ENCODE measurements at regions not wholly inside any gene's neighbourhood (a gene's known extent, or its start where the extent isn't known, plus 50 kb on each side); places are given as distances from the start of the nearest gene placed in this dataset.

- TF ChIP-seq CTCF (IDR thresholded peaks at IDR 0.05) (no peak), POLR2A (IDR thresholded peaks at IDR 0.05) (no peak)
Measured at GRCh38 chr20:12014276-12014675, 96.6 kb downstream of the BTBD3 start.
